Esophagus muscularis mucosa (tissue), 4 donors: ENCODE measurements at regions not wholly inside any gene's neighbourhood (a gene's known extent, or its start where the extent isn't known, plus 50 kb on each side); places are given as distances from the start of the nearest gene placed in this dataset.

Experiments
- DNase-seq: peaks from one replicate; pipeline ENCODE4 v3.0.0-alpha.2; 2017; ENCODE audit errors: extremely low spot score
- H3K27ac ChIP-seq, 4 donors: fragments of 200-600 bp; sonication (generic); replicated peaks in 1 of 4; 1 replicate in 3 of 4; 2 replicates in 1 of 4; pipeline ENCODE4 v1.5.1; 2016 to 2019; ENCODE audit warnings: mild to moderate bottlenecking in 1 of 4
- H3K27me3 ChIP-seq, 4 donors: fragments of 200-600 bp; sonication (generic); one replicate each; pipeline versions ENCODE4 v1.5.1 to v1.6.0; 2016 to 2019
- H3K36me3 ChIP-seq, 4 donors: fragments of 200-600 bp; sonication (generic); one replicate each; pipeline ENCODE4 v1.5.1; 2016 to 2019
- H3K4me1 ChIP-seq, 4 donors: fragments of 200-600 bp; sonication (generic); one replicate each; pipeline ENCODE4 v1.5.1; 2016 to 2019
- H3K4me3 ChIP-seq, 4 donors: fragments of 200-600 bp; sonication (generic); 1 replicate in 2 of 4; 2 replicates in 2 of 4; pipeline ENCODE4 v1.5.1; 2016 to 2019; ENCODE audit warnings: mild to moderate bottlenecking in 4 of 4, moderate library complexity in 1 of 4
- H3K9me3 ChIP-seq, 4 donors: fragments of 200-600 bp; sonication (generic); 1 replicate in 3 of 4; 2 replicates in 1 of 4; pipeline ENCODE4 v1.5.1; 2016 to 2019
- EP300 ChIP-seq: sonication (generic); formaldehyde crosslinking; IDR thresholded peaks from one replicate; pipeline ENCODE4 v1.6.1; 2017; ENCODE audit warnings: antibody characterized with exemption
- POLR2A ChIP-seq: fragments of 450-650 bp; IDR thresholded peaks from one replicate; pipeline ENCODE4 v1.6.1; 2017; ENCODE audit warnings: antibody characterized with exemption, moderate library complexity, mild to moderate bottlenecking, low read depth
- POLR2AphosphoS5 ChIP-seq, 2 donors: sonication (generic); formaldehyde crosslinking; IDR thresholded peaks; one replicate each; pipeline ENCODE4 v1.6.1; 2017; ENCODE audit warnings: antibody characterized with exemption in 2 of 2
- WGBS: methylation state at CpG from one replicate; pipeline ENCODE4 v1.1.5; 2018; 5-methylcytosine and 5-hydroxymethylcytosine counted together
- intact Hi-C: fragments of 100-400 bp; cut with DNase I; formaldehyde crosslinking; loops from one replicate; pipeline ENCODE4 v1.15.1; 2023
- TF ChIP-seq, protein P1 (sequence below), 3 experiments: fragments of 200-600 bp in 2 of 3; fragments of 450-650 bp in 1 of 3; sonication (generic) in 2 of 3; IDR thresholded peaks; one replicate each; pipeline ENCODE4 v1.5.1; 2017 to 2019; ENCODE audit warnings: antibody characterized with exemption in 3 of 3, mild to moderate bottlenecking in 2 of 3, moderate library complexity in 1 of 3

DNA sequence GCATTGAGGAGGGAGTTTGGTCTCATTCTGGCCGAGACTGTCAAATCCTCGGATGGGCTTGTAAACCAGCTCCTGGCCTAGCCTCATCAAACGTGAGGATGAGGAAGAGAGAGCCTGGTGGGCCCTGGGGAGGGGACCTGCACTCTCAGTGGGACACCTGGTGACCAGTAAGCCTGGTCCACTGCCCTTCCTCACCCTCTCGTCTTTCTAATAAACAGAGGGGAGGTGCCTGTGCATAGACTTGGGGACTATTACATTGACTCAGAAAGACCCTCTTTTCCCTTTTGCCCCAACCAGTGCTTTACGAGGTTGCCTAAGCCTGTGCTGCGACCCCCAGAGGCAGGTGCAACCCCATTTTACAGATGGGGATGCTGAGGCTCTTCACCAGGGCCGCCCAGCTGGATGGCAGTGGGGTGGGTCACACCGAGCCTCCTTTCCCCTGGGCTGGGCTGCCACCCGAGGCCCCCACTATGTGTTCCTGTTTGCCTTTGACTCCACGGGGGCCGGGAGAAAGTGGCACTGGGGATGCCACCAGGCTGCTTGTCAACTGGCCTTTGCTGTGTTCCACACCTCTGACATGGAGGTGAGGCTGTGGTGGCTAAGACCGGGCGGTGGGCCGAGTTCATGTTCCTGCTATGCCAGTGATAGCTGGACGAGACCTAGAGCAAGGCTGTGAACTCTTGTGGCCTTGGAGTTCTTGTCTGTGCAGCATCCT, 85.9 kb downstream of the GLI2 start:
- no peaks in the 10 kb centered on the region for H3K36me3 ChIP-seq
- intact Hi-C loops = loop anchor here (5.0 kb wide), 1 partner anchor 84 kb away; the partner anchor contains the start of gene GLI2
- TF ChIP-seq POLR2A (no peak), EP300 (no peak), POLR2AphosphoS5 (IDR thresholded peaks at IDR 0.05) (no peak)
- TF ChIP-seq, protein P1, sequence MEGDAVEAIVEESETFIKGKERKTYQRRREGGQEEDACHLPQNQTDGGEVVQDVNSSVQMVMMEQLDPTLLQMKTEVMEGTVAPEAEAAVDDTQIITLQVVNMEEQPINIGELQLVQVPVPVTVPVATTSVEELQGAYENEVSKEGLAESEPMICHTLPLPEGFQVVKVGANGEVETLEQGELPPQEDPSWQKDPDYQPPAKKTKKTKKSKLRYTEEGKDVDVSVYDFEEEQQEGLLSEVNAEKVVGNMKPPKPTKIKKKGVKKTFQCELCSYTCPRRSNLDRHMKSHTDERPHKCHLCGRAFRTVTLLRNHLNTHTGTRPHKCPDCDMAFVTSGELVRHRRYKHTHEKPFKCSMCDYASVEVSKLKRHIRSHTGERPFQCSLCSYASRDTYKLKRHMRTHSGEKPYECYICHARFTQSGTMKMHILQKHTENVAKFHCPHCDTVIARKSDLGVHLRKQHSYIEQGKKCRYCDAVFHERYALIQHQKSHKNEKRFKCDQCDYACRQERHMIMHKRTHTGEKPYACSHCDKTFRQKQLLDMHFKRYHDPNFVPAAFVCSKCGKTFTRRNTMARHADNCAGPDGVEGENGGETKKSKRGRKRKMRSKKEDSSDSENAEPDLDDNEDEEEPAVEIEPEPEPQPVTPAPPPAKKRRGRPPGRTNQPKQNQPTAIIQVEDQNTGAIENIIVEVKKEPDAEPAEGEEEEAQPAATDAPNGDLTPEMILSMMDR (IDR thresholded peaks at IDR 0.05) = no peak
- no peaks in the 10 kb centered on the region for H3K9me3 ChIP-seq
- WGBS = 89% methylated on average over 12 of the region's 15 CpGs
- no peaks in the 10 kb centered on the region for H3K27me3 ChIP-seq
- H3K4me1 ChIP-seq = peaks cover 18 to 64% (median 53%) of the 10 kb centered on the region in 4 donors
- peak overlapping the region in 1 of 4 donors; percentile 50 for H3K27ac ChIP-seq
- no peak for DNase-seq
- no peak overlapping the region for H3K4me3 ChIP-seq

- H3K27ac ChIP-seq = no peak overlapping the region
- no peak overlapping the region for H3K4me3 ChIP-seq
- TF ChIP-seq POLR2A = no peak
- TF ChIP-seq EP300 = no peak
- TF ChIP-seq POLR2AphosphoS5 (IDR thresholded peaks at IDR 0.05) = no peak
- TF ChIP-seq, protein P1 (IDR thresholded peaks at IDR 0.05) = no peak
- intact Hi-C loops = loop anchor here (5.0 kb wide), 1 partner anchor 86 kb away; the partner anchor contains the start of gene GLI2
- no peaks in the 10 kb centered on the region for H3K9me3 ChIP-seq
- H3K4me1 ChIP-seq = peaks cover 23 to 70% (median 63%) of the 10 kb centered on the region in 4 donors
- no peak for DNase-seq
- H3K27me3 ChIP-seq = no peaks in the 10 kb centered on the region
- 93% methylated on average over 11 of the region's 11 CpGs for WGBS
- H3K36me3 ChIP-seq = no peaks in the 10 kb centered on the region
These were observed 87.3 kb downstream of the GLI2 start for GRCh38 chr2:120822933-120823332.

GRCh38 chr2:120823551-120823950, 87.9 kb downstream of the GLI2 start:
- no peaks in the 10 kb centered on the region for H3K9me3 ChIP-seq
- no peaks in the 10 kb centered on the region for H3K36me3 ChIP-seq
- TF ChIP-seq EP300 (no peak), POLR2AphosphoS5 (IDR thresholded peaks at IDR 0.05) (no peak), POLR2A (no peak)
- TF ChIP-seq, protein P1 (IDR thresholded peaks at IDR 0.05) = no peak
- no peak overlapping the region for H3K27ac ChIP-seq
- 92% methylated on average over 10 of the region's 10 CpGs for WGBS
- no peak for DNase-seq
- H3K4me3 ChIP-seq = no peak overlapping the region
- H3K27me3 ChIP-seq = no peaks in the 10 kb centered on the region
- H3K4me1 ChIP-seq = peaks cover 23 to 70% (median 57%) of the 10 kb centered on the region in 4 donors
- intact Hi-C loops = loop anchor here (5.0 kb wide), 1 partner anchor 86 kb away; the partner anchor contains the start of gene GLI2

DNA sequence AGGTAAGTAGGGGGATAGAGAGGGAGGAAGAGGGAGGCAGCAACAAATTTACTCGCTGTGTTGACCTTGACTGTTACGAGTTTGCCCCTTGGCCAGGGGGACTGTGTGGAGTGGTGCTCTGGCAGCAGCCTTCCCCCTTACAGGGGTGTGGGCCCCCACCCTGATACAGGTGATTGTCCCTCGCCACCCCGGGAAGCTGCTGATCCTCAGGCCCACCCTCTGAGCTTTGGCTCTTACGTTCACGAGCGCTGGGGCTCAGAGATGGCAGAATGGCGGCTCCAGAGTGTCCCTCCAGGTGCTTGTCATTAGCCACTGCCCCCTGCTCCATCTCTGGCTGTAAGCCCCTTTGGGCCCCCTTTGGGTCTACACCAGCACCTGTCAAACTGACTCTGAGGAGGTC, 88.6 kb downstream of the GLI2 start:
- TF ChIP-seq, protein P1 (IDR thresholded peaks at IDR 0.05) = no peak
- TF ChIP-seq POLR2A (no peak), EP300 (no peak), POLR2AphosphoS5 (IDR thresholded peaks at IDR 0.05) (no peak)
- Histone ChIP-seq H3K27ac (no peak overlapping the region), H3K27me3 (no peaks in the 10 kb centered on the region), H3K4me1 (peaks cover 23 to 64% (median 50%) of the 10 kb centered on the region in 4 donors), H3K4me3 (no peak overlapping the region), H3K9me3 (no peaks in the 10 kb centered on the region), H3K36me3 (no peaks in the 10 kb centered on the region)
- WGBS = 92% methylated on average over 8 of the region's 8 CpGs
- intact Hi-C loops = loop anchor here (5.0 kb wide), 1 partner anchor 87 kb away; the partner anchor contains the start of gene GLI2
- DNase-seq = no peak
